ENCODE measurements at regions not wholly inside any gene's neighbourhood (a gene's known extent, or its start where the extent isn't known, plus 50 kb on each side); places are given as distances from the start of the nearest gene placed in this dataset.

- TF ChIP-seq RBBP5 (IDR thresholded peaks at IDR 0.05; ENCODE audit: borderline replicate concordance, insufficient read depth, low read length, poor library complexity, severe bottlenecking) (no peak), RBM25 (IDR thresholded peaks at IDR 0.05; ENCODE audit: low read depth, low read length, severe bottlenecking) (no peak), SETDB1 (IDR thresholded peaks at IDR 0.05; ENCODE audit: low read length) (no peak)
These were observed 334.6 kb upstream of the GRM7 start (continued) for GRCh38 chr3:6526321-6526720.

GRCh38 chr3:6526861-6527260 is 334.1 kb upstream of the GRM7 start:
- BruUV-seq (replicated peaks): no TSS peak
- Histone ChIP-seq H3K9me1 (ENCODE audit: control insufficient read depth, insufficient read depth, low read length) (no peaks in the 10 kb centered on the region), H3K4me3 (no peak overlapping the region), H3K9ac (ENCODE audit: insufficient read depth in 1 of 2, low read depth in 2 of 2, low read length in 2 of 2) (no peak overlapping the region), H4K20me1 (replicated peaks; ENCODE audit: control insufficient read depth, insufficient read depth, low read length) (no peaks in the 10 kb centered on the region; the same call in 1 of the 2 replicates), H3K9me3 (replicated peaks; ENCODE audit: control insufficient read depth, insufficient read depth, low read depth, low read length) (no peaks in the 10 kb centered on the region), H3K27me3 (ENCODE audit: control insufficient read depth in 2 of 2, insufficient read depth in 2 of 2, low read length in 2 of 2) (no peaks in the 10 kb centered on the region), H3K36me3 (ENCODE audit: control insufficient read depth, insufficient read depth, low read length) (peaks cover 59% of the 10 kb centered on the region), H3K4me1 (replicated peaks in 1 of 2; ENCODE audit: control insufficient read depth in 2 of 2, insufficient read depth in 2 of 2, low read length in 2 of 2) (peaks cover 0 to 15% of the 10 kb centered on the region in 2 experiments; a peak in 2 of 5 replicates), H2AFZ (ENCODE audit: low read depth, low read length) (no peak overlapping the region), H3K79me2 (ENCODE audit: control insufficient read depth, insufficient read depth, low read length) (peaks cover 98% of the 10 kb centered on the region), H3K27ac (ENCODE audit: extremely low read depth, low read depth, low read length) (0 out of 3 replicates have a peak overlapping the region, but pooled peaks have one; percentile 44), H3K4me2 (ENCODE audit: insufficient read depth, low read length) (no peak overlapping the region)
- intact Hi-C loops (cut with micrococcal nuclease): no loop called here
- DNase-seq (ENCODE audit: extremely low read depth in 1 of 4, low spot score in 3 of 4): no peak
- in situ Hi-C loops (cut with MboI): no loop called here
- no peak for FAIRE-seq
- POLR2A ChIA-PET: interaction anchor here (1.0 kb wide), 1 partner anchor 19 kb away, joined by 3 read pairs; no protein-coding TSS in a partner anchor
- CTCF ChIA-PET (ENCODE audit: low intra/inter-chr PET ratio): interaction anchor here (0.7 kb wide), 1 partner anchor 504 kb away, joined by 3 read pairs; no protein-coding TSS in a partner anchor
- WGBS (ENCODE audit: insufficient coverage, low coverage, missing lambda C conversion rate): 18% methylated on average over 2 of the region's 2 CpGs
- ATAC-seq: no peak; the same call in 2 of the 3 replicates
- no peak for TF ChIP-seq ILF3 (IDR thresholded peaks at IDR 0.05; ENCODE audit: borderline replicate concordance)
- no peak for TF ChIP-seq ZBED1 (IDR thresholded peaks at IDR 0.05)
- no peak for TF ChIP-seq POLR2A (conservative IDR thresholded peaks at IDR 0.05)
- 0 out of 2 replicates have a peak, but pooled peaks have one; percentile 14 for TF ChIP-seq BCOR (IDR thresholded peaks at IDR 0.05)
- TF ChIP-seq FOXA1 (IDR thresholded peaks at IDR 0.05; ENCODE audit: borderline replicate concordance): no peak
- TF ChIP-seq CREM (IDR thresholded peaks at IDR 0.05; ENCODE audit: low read depth): no peak
- no peak for TF ChIP-seq NFE2 (IDR thresholded peaks at IDR 0.05; ENCODE audit: low read depth)
- no peak for TF ChIP-seq FOXJ3 (CRISPR knock-in tag; IDR thresholded peaks at IDR 0.05)
- TF ChIP-seq SLC30A9 (CRISPR knock-in tag; IDR thresholded peaks at IDR 0.05): no peak
- TF ChIP-seq ESRRA (IDR thresholded peaks at IDR 0.05; ENCODE audit: borderline replicate concordance, low read depth): peak; percentile 94
- no peak for TF ChIP-seq ZNF584 (CRISPR knock-in tag; IDR thresholded peaks at IDR 0.05; ENCODE audit: low read depth)
- no peak for TF ChIP-seq SAP30 (IDR thresholded peaks at IDR 0.05; ENCODE audit: borderline replicate concordance, insufficient read depth, low read depth, low read length, poor library complexity, severe bottlenecking)
- TF ChIP-seq KHSRP (IDR thresholded peaks at IDR 0.05): no peak
- TF ChIP-seq ILK (tag; IDR thresholded peaks at IDR 0.05; ENCODE audit: borderline replicate concordance, low read depth): no peak
- no peak for TF ChIP-seq CBFA2T2 (conservative IDR thresholded peaks at IDR 0.05)
- TF ChIP-seq ZNF655 (CRISPR knock-in tag; IDR thresholded peaks at IDR 0.05): no peak
- TF ChIP-seq LCOR (CRISPR knock-in tag; IDR thresholded peaks at IDR 0.05): no peak
- TF ChIP-seq ZNF232 (CRISPR knock-in tag; IDR thresholded peaks at IDR 0.05): no peak
- TF ChIP-seq SPI1 (IDR thresholded peaks at IDR 0.05; ENCODE audit: borderline replicate concordance, low read depth, low read length): peak; percentile 42; the same call in 1 of the 2 replicates
- no peak for TF ChIP-seq TCF7L2 (IDR thresholded peaks at IDR 0.05; ENCODE audit: low read depth, low read length)
- TF ChIP-seq ADNP (tag; IDR thresholded peaks at IDR 0.05): no peak
- TF ChIP-seq ZNF347 (CRISPR knock-in tag; IDR thresholded peaks at IDR 0.05; ENCODE audit: low read depth): no peak
